ENCODE measurements at regions not wholly inside any gene's neighbourhood (a gene's known extent, or its start where the extent isn't known, plus 50 kb on each side); places are given as distances from the start of the nearest gene placed in this dataset.

DNA sequence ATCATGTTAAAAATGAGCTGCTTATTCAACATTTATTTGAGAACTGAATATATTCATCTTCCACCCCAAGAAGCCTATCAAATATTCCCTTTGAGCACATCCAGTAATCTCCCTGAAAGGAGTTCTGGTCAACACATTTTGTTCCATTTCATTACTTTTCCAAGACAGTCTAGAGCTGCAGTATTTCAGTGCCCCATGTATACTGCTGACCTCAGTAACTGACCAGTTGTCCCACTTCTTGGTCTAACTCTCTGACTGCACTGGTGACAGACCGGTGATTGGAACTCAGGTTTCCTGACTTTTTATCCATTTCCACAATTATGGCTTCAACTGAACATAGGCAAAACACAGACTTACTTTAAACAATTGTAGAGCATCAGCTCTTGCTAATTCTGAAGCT, 206.8 kb upstream of the NPSR1 start:
- TF ChIP-seq RNF2 (IDR thresholded peaks at IDR 0.05) = no peak
- TF ChIP-seq ETV5 (CRISPR knock-in tag; IDR thresholded peaks at IDR 0.05; ENCODE audit: low read depth) = no peak
- TF ChIP-seq ZNF143 (CRISPR knock-in tag; IDR thresholded peaks at IDR 0.05) = no peak
- TF ChIP-seq FOXK1 (CRISPR knock-in tag; IDR thresholded peaks at IDR 0.05; ENCODE audit: borderline replicate concordance) = no peak
- TF ChIP-seq BHLHE40 (IDR thresholded peaks at IDR 0.05; ENCODE audit: low read length) = no peak
- no peak for TF ChIP-seq KLF16 (IDR thresholded peaks at IDR 0.05)
- TF ChIP-seq SNAPC5 (CRISPR knock-in tag; IDR thresholded peaks at IDR 0.05) = no peak
- no peak for TF ChIP-seq POLR2AphosphoS5 (IDR thresholded peaks at IDR 0.05; ENCODE audit: control insufficient read depth, insufficient read depth, low read depth, low read length)
- no peak for TF ChIP-seq NFE2L1 (tag; IDR thresholded peaks at IDR 0.05; ENCODE audit: borderline replicate concordance, low read depth)
- TF ChIP-seq, protein P1, sequence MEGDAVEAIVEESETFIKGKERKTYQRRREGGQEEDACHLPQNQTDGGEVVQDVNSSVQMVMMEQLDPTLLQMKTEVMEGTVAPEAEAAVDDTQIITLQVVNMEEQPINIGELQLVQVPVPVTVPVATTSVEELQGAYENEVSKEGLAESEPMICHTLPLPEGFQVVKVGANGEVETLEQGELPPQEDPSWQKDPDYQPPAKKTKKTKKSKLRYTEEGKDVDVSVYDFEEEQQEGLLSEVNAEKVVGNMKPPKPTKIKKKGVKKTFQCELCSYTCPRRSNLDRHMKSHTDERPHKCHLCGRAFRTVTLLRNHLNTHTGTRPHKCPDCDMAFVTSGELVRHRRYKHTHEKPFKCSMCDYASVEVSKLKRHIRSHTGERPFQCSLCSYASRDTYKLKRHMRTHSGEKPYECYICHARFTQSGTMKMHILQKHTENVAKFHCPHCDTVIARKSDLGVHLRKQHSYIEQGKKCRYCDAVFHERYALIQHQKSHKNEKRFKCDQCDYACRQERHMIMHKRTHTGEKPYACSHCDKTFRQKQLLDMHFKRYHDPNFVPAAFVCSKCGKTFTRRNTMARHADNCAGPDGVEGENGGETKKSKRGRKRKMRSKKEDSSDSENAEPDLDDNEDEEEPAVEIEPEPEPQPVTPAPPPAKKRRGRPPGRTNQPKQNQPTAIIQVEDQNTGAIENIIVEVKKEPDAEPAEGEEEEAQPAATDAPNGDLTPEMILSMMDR (IDR thresholded peaks at IDR 0.05 in 2 of 3, conservative IDR thresholded peaks at IDR 0.05 in 1 of 3; ENCODE audit: insufficient read depth in 2 of 3, low read depth in 1 of 3, low read length in 3 of 3) = no peak
- no peak for TF ChIP-seq NR1H2 (CRISPR knock-in tag; IDR thresholded peaks at IDR 0.05)
- TF ChIP-seq ZNF707 (CRISPR knock-in tag; conservative IDR thresholded peaks at IDR 0.05) = no peak
- no peak for TF ChIP-seq CBX3 (IDR thresholded peaks at IDR 0.05; ENCODE audit: borderline replicate concordance in 1 of 2, low read length in 2 of 2)
